Large intestine (tissue), 3 donors: ENCODE measurements at regions not wholly inside any gene's neighbourhood (a gene's known extent, or its start where the extent isn't known, plus 50 kb on each side); places are given as distances from the start of the nearest gene placed in this dataset.
A peak's percentile ranks its signal among the peaks of the same experiment; 100 is the strongest.

Source experiments
- DNase-seq, 2 donors: peaks; one replicate each; pipeline versions ENCODE4 v3.0.0 to v3.0.0-alpha.2; 2013
- H3K27ac ChIP-seq: one replicate; pipeline ENCODE4 v1.5.1; 2013; ENCODE audit warnings: low read length
- H3K27me3 ChIP-seq: 2 replicates; pipeline ENCODE4 v1.6.1; 2013; ENCODE audit warnings: low read length; ENCODE audit not compliant: control insufficient read depth, insufficient read depth
- H3K36me3 ChIP-seq: 2 replicates; pipeline ENCODE4 v1.6.1; 2013; ENCODE audit warnings: low read length; ENCODE audit not compliant: control insufficient read depth, insufficient read depth
- H3K4me1 ChIP-seq: one replicate; pipeline ENCODE4 v1.6.1; 2013; ENCODE audit warnings: low read length; ENCODE audit not compliant: control insufficient read depth, insufficient read depth
- H3K4me3 ChIP-seq: one replicate; pipeline ENCODE4 v1.5.1; 2013; ENCODE audit warnings: low read length
- H3K9me3 ChIP-seq: one replicate; pipeline ENCODE4 v1.6.1; 2013; ENCODE audit warnings: mild to moderate bottlenecking, low read depth, low read length, moderate library complexity; ENCODE audit not compliant: control insufficient read depth
- WGBS: methylation state at CpG from one replicate; pipeline ENCODE4 v1.1.5; 2013; ENCODE audit warnings: low lambda C conversion rate; ENCODE audit not compliant: insufficient coverage; 5-methylcytosine and 5-hydroxymethylcytosine counted together

DNA sequence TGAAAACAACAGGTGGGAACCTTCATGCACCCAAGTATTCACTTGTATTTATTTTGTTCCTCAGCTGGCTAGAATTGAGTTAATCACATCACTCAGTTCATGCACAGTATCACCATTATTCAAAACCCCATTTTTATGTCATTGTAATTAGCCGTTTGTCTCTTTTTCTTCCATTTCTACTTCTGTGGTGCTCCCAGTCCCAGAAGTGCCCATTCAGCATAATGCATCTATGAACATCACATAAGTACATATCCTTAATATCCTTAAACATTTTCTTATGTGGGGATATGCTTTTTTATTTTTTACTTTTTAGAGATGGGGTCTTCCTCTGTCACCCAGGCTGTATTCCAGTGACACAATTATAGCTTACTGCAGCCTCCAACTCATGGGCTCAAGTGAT lies 510.9 kb upstream of the MGMT start:
- Histone ChIP-seq H3K27me3 (no peaks in the 10 kb centered on the region), H3K4me1 (no peaks in the 10 kb centered on the region), H3K9me3 (no peaks in the 10 kb centered on the region), H3K36me3 (no peaks in the 10 kb centered on the region), H3K4me3 (no peak overlapping the region), H3K27ac (no peak overlapping the region)
- DNase-seq, result no peak
- whole genome bisulfite sequencing, result 100% methylated on average over 1 of the region's 1 CpG

DNA sequence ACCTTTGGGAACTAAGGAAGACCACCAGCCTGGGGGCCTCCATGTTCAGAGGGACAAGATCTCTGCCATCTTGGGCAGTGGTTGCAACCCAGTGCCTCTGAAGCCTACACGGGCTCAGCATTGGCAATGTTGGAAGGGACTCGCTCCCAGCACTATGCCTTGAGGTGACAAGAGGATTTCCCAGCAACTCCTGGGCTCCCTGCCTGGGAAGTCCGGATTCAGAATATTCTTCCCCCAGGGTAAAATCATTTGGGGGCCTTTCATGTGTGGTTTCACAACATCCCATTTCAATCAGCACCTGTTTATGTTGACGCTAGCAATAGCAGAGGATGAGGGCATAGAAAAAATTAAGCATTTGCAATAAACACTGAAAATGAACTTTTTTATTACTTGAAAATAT lies 509.8 kb upstream of the MGMT start:
- DNase-seq, result no peak
- Histone ChIP-seq H3K27ac (no peak overlapping the region), H3K9me3 (no peaks in the 10 kb centered on the region), H3K27me3 (no peaks in the 10 kb centered on the region), H3K4me1 (no peaks in the 10 kb centered on the region), H3K36me3 (no peaks in the 10 kb centered on the region), H3K4me3 (no peak overlapping the region)
- no CpG with 5 or more reads among the region's 4 CpGs for WGBS

DNA sequence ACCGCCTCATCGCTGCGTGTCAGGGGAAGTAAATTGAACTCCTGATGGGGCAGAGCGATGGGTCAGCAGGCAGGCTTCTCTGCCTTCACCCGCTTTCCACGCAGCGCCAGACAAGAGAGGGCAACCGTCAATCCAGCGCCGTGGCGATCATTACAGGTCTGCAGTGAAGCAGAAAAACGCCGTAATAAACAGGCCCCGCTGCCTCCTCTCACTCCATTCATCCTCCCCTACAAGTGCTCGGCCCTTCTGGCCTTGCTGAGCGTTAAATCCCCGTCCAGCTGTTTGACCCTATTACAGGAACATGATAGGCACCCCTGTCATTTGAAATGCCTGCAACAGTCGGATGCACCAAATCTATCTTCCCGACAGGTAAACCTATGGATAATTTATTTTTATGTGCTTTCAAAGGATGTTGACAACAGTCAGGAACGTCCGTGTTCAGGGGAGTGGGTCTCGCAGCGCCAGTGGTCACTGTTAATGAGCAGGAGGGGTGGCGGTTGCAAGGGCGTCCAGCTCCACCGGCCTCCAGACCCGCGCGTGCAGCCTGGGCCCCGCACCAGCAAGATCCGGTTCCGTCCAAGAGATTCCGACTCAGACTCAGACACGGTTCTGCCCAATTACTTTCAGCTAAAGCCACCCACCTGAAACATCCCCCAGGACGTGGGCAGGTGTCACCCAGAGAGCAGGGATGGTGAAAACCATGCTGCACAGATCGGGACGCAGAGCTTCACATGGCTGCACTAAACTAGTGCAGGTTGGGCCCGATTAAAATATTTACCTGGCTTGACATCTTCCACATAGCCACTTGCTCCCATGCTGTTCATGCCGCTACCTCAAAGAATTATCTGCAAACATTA lies 508.0 kb upstream of the MGMT start:
- no peak for DNase-seq
- no peaks in the 10 kb centered on the region for H3K27me3 ChIP-seq
- H3K4me3 ChIP-seq, result no peak overlapping the region
- no CpG with 5 or more reads among the region's 39 CpGs for WGBS
- no peaks in the 10 kb centered on the region for H3K4me1 ChIP-seq
- no peaks in the 10 kb centered on the region for H3K9me3 ChIP-seq
- H3K27ac ChIP-seq, result no peak overlapping the region
- H3K36me3 ChIP-seq, result no peaks in the 10 kb centered on the region

DNA sequence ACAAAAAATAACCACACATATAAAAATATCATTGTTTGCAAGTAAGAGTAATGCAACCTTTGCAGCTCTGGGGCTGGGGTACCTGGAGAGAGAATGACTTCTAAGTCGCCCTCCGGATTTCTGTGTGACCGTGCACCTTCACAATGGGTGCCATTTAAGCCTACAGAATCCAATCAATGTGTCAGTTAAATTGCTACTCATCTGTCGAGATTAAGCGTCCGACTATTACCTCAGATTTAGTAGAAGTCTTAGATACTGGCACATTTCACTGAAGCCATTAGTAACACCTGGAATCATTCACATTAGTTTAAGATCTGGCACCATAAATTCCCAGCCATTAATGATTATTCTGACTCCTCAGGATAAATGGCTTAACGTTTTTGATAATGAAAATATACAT lies 507.3 kb upstream of the MGMT start:
- no peaks in the 10 kb centered on the region for H3K27me3 ChIP-seq
- H3K4me1 ChIP-seq, result no peaks in the 10 kb centered on the region
- no peaks in the 10 kb centered on the region for H3K36me3 ChIP-seq
- H3K9me3 ChIP-seq, result no peaks in the 10 kb centered on the region
- DNase-seq, result no peak
- no peak overlapping the region for H3K27ac ChIP-seq
- no peak overlapping the region for H3K4me3 ChIP-seq
- WGBS, result no CpG with 5 or more reads among the region's 7 CpGs

DNA sequence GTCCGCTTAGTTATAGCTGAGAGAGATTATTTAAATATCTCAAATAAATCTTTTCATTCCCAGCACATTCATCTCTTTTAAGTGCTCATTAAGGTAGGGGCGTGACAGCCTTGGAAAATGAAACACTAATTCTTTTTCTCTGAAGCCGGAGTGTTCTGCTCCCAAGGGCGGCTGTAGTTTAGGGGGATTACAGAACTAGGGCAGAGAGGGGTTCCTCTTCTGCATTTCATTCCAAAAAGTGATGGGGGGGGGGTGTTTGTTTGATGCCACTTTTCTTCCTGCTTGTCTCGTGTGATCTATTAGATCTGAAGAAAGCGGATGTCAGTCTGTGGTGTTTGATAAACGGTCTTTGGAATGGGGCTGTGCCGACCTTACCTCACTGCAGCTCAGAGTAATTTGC lies 506.5 kb upstream of the MGMT start:
- Histone ChIP-seq H3K27ac (no peak overlapping the region), H3K27me3 (no peaks in the 10 kb centered on the region), H3K9me3 (no peaks in the 10 kb centered on the region), H3K36me3 (no peaks in the 10 kb centered on the region), H3K4me1 (no peaks in the 10 kb centered on the region), H3K4me3 (no peak overlapping the region)
- DNase-seq, result no peak
- WGBS, result no CpG with 5 or more reads among the region's 8 CpGs

DNA sequence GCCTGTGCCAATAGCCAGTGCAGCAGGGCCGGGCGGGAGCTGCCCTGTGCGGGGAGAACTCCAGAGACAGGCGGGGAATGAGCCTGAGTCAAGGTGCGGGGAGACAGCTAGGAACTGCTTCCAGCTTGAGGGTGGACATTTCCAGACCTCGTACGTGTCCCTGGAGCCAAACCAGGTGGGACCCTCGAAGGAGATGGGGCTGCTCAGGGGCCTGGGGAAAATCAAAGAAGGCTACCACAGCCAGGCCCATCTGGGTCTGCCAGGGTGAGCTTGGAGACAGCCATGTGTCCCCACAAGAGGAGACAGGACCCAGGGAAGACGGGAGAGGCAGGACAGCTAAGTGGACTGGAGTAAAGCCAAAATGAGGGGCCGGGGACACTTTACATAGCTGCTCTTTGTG lies 504.9 kb upstream of the MGMT start:
- Histone ChIP-seq H3K4me3 (no peak overlapping the region), H3K4me1 (no peaks in the 10 kb centered on the region), H3K9me3 (no peaks in the 10 kb centered on the region), H3K27me3 (no peaks in the 10 kb centered on the region), H3K36me3 (no peaks in the 10 kb centered on the region), H3K27ac (no peak overlapping the region)
- DNase-seq, result no peak
- WGBS, result no CpG with 5 or more reads among the region's 10 CpGs

DNA sequence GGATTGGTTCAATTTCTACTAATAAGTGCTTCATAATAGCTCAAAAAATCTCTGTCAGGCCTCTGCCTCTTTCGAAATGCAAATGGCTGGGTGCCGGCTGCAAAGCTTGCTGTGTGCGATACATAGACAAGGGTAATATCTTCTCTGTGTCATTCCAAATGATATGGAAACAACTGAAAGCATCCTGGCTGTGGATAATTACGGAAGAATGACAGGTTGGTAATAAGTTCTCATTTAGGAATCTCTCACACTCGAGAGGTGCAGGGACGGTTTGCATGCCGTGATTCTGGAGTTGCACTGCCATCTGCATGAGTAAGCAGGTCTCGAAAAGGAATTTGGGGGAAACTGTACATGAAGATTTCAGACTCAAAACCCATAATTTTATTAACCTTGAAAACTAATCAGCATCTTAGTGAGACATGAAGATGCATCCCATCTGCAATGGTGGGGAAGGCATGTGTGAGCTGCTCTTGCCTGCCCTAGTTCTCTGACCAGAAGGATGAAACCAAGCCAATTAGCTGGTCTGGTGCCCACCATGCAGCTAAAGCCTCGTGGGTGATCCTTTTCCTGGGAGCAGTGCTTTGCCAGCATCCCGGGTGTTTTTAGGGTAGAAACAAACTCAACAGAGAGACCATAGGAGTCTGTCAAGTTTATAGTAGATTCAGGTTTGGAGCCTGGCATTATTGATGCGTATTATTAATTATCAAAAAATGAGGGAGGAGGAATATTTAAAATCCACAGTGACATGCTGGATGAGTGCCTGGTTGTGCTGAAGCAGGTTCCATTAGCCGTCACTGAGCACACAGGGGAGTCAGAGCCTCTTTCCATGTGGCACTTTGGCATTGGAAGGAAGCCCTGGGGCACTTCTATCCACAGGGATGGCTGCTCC lies 503.6 kb upstream of the MGMT start:
- Histone ChIP-seq H3K27me3 (no peaks in the 10 kb centered on the region), H3K4me3 (no peak overlapping the region), H3K36me3 (no peaks in the 10 kb centered on the region), H3K27ac (no peak overlapping the region), H3K4me1 (no peaks in the 10 kb centered on the region), H3K9me3 (no peaks in the 10 kb centered on the region)
- DNase-seq, result no peak
- no CpG with 5 or more reads among the region's 12 CpGs for WGBS

DNA sequence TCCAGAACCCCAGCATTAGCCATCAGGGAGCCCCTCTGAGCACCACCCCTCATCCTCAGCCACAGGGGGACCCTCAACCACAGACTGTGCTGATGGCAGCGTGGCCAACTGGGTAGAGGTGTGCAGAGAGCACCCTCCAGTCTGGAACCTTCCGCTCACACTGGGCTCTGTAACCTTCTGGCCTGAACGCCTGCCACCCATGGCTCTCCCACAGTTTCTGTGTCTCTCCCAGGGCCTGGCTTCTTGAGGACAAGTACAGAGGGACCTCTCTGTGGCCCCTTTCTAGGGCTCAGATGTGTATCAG lies 503.0 kb upstream of the MGMT start:
- no peaks in the 10 kb centered on the region for H3K9me3 ChIP-seq
- no CpG with 5 or more reads among the region's 3 CpGs for WGBS
- DNase-seq, result no peak
- H3K27me3 ChIP-seq, result no peaks in the 10 kb centered on the region
- H3K4me3 ChIP-seq, result no peak overlapping the region
- H3K4me1 ChIP-seq, result no peaks in the 10 kb centered on the region
- H3K27ac ChIP-seq, result no peak overlapping the region
- H3K36me3 ChIP-seq, result no peaks in the 10 kb centered on the region

DNA sequence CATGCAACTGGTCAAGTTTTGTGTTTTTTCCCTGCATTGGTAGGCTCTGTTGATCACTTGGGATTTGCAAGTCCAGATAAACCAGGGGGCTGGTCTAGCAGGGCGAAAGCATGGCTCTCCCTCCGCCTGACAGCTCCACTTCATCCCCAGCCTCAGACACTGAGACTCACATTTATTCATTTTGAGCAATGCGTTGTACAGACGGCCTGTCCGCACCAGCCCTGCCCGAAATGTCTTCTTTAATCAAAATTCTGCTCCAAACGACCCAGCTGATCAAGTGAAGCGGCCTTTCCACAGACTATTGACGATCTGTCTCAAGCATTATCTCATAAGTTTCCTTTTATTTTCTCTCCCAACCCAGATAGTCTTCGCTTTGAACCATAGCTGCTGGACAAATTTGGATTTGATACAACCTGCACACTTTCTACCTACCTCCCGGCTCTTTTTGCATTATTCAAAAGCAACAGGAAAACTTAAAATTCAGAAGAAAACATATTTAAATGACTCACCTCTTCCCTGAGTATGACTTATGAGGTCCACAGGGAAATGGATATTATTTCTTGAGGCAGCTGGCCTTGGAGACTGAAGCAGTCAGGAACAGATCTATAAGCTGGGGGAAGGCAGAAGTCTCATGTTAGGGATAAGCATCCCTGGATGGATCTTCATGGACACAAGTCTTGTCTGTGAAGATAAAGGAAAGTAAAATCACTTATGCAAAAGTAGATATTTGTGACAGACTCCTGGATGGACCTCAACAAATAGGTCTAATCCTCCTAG lies 498.9 kb upstream of the MGMT start:
- WGBS, result 70% methylated on average over 2 of the region's 11 CpGs
- Histone ChIP-seq H3K9me3 (no peaks in the 10 kb centered on the region), H3K27ac (no peak overlapping the region), H3K4me1 (peaks cover 20% of the 10 kb centered on the region), H3K36me3 (no peaks in the 10 kb centered on the region), H3K4me3 (no peak overlapping the region), H3K27me3 (no peaks in the 10 kb centered on the region)
- no peak for DNase-seq

DNA sequence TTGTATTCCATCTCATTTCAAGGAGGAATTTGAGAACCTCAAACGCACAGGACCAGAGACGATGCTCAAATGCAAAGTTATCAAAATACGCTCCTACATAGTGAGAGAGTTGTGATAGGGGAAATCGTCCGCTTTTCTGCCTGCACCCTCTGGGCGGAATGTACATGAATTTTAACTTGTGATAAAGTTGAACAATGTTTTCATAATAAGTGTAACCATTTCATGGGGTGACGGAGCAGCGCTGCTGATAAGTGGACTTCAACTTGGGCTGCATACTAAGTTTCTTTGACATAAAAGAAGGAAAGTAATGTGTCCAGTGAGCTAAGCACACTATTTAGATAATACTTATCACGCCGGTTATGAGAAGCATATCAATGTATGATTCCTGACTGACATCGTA lies 497.5 kb upstream of the MGMT start:
- peaks cover 20% of the 10 kb centered on the region for H3K4me1 ChIP-seq
- H3K36me3 ChIP-seq, result no peaks in the 10 kb centered on the region
- DNase-seq, result peak in 1 of 2 donors; percentile 27
- no peak overlapping the region for H3K4me3 ChIP-seq
- no peaks in the 10 kb centered on the region for H3K9me3 ChIP-seq
- 57% methylated on average over 2 of the region's 11 CpGs for WGBS
- no peaks in the 10 kb centered on the region for H3K27me3 ChIP-seq
- H3K27ac ChIP-seq, result no peak overlapping the region
